ENCODE measurements at regions not wholly inside any gene's neighbourhood (a gene's known extent, or its start where the extent isn't known, plus 50 kb on each side); places are given as distances from the start of the nearest gene placed in this dataset.
"Not testable (repeated sequence)": the region's sequence is repeated elsewhere in the genome, so short reads cannot be mapped to it uniquely, and the experiment has no call there.

DNA sequence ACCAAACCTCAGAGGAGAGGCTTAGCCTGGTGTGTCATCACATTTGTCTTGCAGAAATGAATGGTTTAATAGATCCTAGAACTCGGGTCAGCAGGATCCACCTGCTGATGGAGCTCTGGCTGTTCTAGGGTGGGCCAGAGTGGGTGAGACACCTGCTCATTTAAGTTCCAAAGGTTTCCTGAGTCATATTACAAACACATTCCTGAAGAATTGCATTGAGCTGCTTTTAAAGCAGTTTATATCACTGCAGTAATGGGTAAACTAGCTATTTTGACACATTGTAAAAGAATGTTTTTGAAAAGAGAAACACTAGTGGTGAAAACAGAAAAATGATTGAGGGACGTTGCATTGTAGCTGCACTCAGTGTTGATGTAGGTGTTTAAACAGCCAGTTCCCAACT is 175.3 kb upstream of the TCF4 start:
- no peak for DNase-seq

- DNase-seq, result no peak
Observed at GRCh38 chr18:55762424-55762823, 174.4 kb upstream of the TCF4 start.

DNA sequence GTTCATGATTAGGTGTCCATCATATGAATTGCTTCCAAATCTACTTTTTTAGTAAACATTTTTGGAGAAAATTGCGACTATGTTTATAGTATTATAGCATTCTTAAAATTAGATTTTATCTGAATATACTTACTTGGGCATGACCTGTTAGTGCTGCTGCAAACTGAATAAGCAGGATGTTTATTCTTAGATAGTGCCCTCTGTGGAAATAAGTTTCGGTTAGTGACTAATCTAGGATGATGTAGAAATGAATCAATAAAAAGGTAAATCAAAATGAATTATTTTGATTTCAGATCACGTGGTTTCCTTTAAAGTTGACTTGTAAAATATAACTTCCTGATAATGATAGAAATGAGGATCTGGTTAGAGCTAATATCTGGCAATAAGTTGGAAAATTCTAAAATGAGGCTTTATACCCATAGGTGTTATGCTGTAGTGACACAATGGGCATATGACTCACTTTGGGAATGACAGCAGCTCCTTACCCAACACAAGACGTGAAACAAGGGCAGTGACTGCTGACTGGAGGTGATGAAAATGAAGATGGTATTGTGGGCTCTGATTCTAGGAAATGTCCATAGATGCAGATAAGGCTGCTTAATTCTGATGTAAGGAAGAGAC is 165.8 kb upstream of the TCF4 start:
- DNase-seq, result no peak

DNA sequence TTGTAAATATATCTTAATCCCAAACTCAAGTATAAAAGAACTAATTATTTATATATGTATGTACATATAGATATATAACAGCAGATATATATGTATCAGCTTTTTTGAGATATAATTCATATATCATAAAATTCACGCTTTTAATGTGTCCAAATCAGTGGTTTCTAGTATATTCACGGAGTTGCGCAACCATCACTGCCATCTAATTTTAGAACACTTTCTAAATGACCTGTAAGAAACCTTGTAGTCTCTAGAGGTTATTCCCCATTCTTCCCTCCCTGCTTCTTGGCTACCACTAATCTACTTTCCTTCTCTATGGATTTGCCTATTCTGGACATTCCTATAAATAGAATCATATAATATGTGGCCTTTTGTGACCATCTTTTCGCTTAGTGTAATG is 163.5 kb upstream of the TCF4 start:
- no peak for DNase-seq

GRCh38 chr18:55748227-55748738 is 160.3 kb upstream of the TCF4 start:
- no peak for DNase-seq

DNA sequence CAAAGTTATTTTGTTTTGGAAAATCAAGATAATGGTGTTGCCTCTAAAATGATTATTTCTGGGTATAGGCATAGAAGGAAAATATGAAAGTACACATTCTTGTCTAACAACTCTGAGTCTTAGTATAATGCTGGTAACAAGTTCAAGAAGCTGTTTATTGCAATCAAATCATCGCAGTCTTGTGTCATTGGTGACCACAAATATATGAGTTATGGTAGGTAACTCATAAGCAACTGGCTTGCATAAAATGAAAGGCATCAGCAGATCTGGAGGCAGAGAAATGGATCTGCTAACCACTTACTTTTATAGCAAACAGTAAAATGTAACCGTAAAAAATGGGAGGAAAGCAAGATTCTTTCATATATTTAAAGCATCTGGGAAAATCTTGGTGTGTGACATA is 156.2 kb upstream of the TCF4 start:
- DNase-seq, result no peak

- DNase-seq, result no peak
Observed at GRCh38 chr18:55743736-55744135, 155.7 kb upstream of the TCF4 start.

- DNase-seq, result no peak
Observed at GRCh38 chr18:55743133-55743532, 155.1 kb upstream of the TCF4 start.

DNA sequence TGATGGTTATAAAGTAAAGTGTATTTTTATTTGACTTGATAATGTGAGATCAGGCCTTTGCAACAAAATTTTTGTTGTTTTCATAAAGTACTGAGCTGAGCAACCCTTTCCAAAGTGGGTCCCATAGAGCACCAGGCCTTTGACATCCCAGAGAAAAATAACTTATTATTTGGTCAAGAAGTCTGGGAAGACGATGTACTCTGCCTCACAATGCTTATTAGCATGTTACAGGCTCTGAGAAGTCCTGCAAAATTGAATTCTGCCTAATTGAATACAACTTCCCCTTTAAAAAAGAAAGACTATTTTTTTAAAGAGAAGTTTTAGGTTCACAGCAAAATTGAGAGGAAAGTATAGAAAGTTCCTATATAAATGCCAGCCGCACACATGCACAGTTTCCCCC is 151.5 kb upstream of the TCF4 start:
- DNase-seq, result no peak

DNA sequence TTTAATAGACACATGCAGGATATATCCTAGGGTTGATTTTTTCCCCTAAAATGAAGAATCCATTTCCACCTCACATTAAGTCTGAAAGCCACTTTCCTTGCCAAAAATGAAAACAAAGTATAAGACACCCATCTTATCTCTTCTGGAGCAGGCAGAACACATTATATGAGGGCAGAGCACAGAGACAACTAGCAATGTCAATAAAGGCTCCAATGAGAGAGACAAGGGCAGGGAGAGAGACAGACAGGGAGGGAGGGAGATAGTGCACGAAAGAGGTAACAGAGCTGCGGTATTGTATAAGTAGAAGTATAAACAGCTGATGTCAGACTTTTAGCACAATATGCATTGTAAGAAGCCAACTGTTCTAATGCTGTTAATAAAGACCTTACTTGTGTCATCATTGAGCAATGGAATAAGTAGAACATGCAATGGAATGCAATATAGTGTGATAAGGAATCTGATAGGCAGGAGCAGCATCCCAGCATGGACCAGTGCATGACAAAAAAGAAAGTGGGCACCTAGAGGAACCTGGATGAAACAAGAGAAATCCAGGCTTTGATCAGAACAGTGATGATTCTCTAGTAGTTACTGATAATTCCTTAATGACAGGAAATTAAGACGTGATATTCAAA is 150.6 kb upstream of the TCF4 start:
- DNase-seq, result no peak

DNA sequence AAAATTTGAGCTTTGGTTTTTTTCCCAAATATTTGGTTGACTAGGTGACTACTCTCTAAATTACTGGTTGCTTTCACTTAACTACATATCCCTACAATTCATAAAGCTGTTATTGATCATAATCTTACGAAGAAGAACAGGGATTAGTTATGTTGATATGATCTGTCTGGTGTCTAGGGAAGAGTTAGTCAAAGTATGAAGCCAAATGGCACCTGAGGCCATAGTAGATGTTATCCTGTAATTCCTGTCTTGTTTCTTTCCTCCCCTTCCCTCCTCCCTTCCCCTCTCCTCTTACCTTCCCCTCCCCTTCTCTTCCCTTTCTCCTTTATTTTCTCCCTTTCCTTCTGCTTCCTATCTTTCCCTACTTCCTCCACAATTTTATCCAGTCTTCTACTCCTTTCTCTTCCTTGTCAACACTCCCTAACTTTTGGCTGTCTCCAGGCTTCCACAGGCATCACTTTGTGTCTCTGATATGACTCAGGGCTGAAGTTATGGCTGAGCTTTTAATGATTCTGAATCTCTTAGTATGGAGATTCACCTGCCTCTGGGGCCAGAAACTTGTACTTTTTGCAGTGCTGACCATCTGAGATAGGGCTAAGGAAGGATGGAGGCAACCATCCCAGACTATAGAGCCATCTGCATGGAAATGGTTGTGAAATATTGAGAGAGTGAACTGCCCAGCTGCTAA is 149.9 kb upstream of the TCF4 start:
- no peak for DNase-seq

DNA sequence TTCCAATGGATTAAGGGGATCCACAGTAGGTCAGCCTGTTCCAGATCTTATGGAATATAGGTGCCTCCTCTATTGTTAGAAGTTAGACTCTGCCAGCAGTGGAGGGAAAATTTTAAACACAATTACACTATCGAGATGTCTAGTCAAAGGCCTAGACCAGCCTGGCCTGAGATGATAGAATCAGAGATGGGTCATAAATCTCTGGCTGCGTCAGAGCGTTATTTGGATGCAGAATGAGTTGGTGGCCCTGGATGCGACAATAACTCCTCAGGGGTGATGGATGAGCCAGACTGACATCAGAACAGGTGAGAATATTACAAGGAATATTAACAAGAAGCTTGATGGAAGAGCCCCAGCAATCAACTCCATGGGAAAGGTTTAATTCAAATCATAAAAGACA is 149.3 kb upstream of the TCF4 start:
- DNase-seq, result no peak

DNA sequence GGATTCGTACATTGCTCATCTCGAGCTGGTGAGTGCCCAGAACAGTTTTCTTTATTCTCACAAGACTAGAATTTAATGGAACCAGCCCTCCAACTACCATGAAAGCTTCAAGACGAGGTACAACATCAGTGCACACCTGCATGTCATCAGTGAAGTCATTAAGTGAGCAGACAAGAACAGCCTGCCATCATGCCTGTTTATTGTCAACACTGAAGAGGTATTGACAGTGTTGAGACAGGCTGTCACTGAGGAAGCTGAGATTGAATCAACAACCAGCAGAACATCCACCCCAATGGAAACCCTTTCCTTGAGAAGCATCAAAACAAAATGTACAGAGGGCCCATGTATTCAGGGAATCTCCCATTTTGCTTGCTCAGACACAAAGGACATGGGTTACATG is 148.0 kb upstream of the TCF4 start:
- no peak for DNase-seq

DNA sequence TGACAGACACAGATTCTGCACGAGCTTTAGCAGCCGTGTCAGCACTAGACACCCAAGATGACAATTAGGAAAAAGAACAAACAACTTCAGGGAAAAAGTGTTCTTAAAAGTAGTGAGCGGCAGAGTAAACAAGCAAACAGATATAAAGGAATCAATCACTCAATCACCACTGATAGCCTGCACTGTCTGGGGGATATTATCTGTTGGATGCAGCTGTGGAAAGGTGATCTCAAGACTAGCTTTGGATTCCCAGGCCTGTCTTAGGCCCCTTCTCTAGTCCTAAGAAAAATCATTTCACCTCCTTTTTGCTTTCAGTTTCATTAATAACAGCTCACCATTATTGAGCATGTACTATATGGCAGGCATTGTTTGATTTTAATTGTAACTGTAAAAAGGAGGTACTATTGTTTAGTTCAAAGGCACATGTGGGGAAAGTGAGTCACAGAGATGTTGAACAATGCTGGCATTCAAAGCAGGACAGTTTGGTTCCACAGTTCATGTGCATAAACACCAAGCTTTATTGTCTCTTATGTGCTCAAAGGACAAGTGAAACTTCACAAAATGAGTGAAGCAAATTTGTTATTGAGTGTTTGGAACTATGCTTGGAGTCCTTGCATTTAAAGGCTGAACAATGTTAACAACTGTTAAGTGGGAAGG is 147.3 kb upstream of the TCF4 start:
- DNase-seq, result no peak

DNA sequence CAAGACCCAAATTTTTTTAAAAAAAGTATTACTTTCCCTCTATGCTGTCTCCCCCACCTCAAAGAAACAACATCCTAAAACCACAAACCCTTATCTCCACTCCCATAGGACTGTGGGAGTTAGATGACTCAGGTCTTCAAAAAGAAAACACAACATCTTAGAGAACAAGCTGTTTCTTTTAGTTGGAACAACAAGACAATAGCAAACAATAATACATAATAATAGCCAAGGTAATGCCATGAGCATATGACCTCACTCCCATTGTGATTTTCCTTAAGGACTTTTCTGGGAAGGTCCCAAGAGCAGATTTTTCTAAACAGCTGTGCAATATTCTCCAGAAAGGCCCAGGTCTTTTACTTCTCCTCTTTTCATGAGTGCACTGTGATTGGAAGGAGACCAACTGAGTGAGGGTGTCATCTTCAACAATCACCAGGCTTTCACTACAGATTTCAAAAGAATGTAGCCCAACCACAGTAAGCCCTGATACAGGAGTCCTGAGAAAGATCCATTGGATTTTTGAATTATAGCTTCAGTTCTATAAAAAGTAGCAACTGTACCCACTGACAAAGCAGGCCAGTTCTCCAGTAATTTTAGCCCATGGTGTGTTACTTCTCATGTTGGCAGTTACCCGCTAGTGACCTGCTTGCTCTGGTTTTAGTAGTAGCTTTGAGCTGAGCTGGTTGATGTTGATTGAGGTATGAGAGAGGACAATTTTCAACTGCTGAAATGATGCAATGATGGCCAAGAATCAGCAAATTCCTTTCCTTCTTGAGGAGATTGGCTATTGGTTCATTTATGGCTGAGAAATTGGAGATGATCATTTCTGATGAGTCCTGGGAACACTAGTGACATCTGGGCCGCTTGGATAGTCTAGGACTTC is 144.5 kb upstream of the TCF4 start:
- DNase-seq, result no peak

DNA sequence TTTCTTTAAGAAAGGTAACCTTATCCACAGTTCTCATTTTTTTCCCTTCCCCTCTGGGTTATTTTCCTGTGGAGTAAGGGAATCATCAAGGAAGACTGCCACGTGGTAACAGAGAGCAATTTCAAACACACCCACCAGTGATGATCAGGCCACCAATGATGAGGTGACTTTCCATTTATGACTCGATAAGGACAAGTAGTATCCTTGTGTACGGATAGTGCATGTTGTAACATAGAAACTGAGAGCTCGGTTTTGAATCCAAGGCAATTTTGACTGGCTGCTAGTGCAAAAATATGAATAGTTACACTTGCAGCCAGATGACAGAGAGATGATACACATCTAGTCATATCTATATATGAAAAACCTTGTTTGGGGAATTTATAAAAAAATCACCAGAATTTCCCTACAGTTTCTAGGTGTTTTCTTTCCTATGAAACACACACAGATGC is 143.6 kb upstream of the TCF4 start:
- no peak for DNase-seq

DNA sequence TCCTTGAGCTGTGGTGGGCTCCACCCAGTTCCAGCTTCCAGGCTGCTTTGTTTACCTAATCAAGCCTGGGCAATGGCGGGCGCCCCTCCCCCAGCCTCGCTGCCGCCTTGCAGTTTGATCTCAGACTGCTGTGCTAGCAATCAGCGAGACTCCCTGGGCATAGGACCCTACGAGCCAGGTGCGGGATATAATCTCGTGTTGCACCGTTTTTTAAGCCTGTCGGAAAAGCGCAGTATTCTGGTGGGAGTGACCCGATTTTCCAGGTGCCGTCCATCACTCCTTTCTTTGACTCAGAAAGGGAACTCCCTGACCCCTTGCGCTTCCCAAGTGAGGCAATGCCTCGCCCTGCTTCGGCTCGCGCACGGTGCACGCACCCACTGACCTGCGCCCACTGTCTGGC is 133.0 kb upstream of the TCF4 start:
- not testable (repeated sequence) for DNase-seq

GRCh38 chr18:55713707-55714106 is 125.7 kb upstream of the TCF4 start:
- DNase-seq, result no peak

GRCh38 chr18:55706898-55707297 is 118.9 kb upstream of the TCF4 start:
- no peak for DNase-seq

DNA sequence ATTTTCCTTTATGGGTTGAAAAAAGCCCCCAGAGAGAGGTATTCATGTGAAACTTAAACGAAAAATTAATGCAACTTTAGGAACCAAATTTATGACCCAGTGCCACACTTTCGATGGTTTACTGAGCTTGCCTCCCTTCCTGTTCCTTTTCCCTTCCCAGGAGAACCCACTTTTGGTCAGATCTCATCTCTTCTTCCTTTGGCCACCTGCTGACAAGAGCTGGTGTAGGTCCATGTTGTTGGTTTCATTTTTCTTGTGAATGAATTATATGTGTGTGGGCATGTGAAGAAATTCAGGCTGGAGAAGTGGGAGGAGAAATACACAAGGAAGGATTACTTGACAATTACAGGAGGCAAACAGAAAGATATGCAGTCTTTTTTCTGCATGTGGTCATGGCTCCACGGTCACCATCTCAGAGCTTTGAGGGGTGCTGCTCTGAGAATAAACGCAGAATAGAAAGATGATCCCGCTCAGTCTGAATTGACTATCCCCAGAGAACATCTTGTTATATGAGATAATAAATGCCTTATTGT is 111.3 kb upstream of the TCF4 start:
- DNase-seq, result no peak

GRCh38 chr18:55696811-55697210 is 108.8 kb upstream of the TCF4 start:
- DNase-seq, result no peak

DNA sequence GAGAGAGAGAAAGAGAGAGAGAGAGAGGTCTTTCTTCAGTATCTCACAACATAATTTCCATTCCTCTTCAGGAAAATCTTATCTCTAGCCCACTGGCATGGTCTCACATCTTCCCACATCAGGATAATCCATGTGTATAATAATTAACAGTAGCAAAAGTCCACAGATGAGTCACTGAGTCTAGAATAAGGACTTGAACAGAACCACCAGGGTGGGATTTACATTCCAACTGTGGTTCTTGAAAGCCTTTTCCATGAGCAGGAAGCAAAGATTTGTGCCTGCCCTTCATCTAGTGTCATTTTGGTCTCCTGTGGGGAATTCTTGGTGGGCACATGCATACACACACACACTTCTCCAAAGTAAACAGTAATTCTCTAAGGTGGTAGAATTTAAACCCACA is 107.1 kb upstream of the TCF4 start:
- DNase-seq, result no peak

GRCh38 chr18:55694291-55694690 is 106.3 kb upstream of the TCF4 start:
- DNase-seq, result no peak

Data from SHP77 treated with DMSO at 0.1 percent for 48 hours (cell line).